ENCODE measurements at regions not wholly inside any gene's neighbourhood (a gene's known extent, or its start where the extent isn't known, plus 50 kb on each side); places are given as distances from the start of the nearest gene placed in this dataset.

DNA sequence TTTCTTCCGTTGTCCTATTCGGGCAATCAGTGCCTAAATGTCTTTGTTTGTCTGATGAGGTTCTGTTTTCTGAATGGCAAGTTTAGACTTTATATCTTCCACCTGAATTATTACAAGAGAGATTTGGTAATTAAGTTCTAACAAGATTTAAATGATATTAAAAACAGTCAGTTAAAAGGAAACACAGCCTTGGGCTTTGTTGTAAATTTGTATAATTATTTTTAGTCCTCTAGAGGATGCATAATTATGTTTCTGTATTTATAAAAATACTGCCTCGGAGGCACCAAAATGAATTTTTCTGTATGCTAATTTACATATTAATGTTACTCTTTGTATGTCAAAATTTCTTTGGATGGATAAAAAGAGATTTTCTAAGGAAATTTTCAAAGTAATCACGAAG, 136.7 kb downstream of the CDCA7 start:
- Histone ChIP-seq H3K9me3 (ENCODE audit: insufficient read depth in 2 of 2, low read depth in 1 of 2, low read length in 1 of 2) (no peaks in the 10 kb centered on the region), H3K9ac (replicated peaks in 1 of 4; ENCODE audit: extremely low read depth in 1 of 4, low read depth in 3 of 4, low read length in 3 of 4) (no peak overlapping the region), H3K36me3 (ENCODE audit: control insufficient read depth in 2 of 4, insufficient read depth in 4 of 4, low read length in 3 of 4) (no peaks in the 10 kb centered on the region), H3K27me3 (replicated peaks in 1 of 4; ENCODE audit: control insufficient read depth in 3 of 4, extremely low read depth in 1 of 4, insufficient read depth in 3 of 4, low read length in 3 of 4) (no peaks in the 10 kb centered on the region), H3K4me3 (ENCODE audit: extremely low read depth in 1 of 4, insufficient read depth in 2 of 4, low read depth in 3 of 4, low read length in 4 of 4) (no peak overlapping the region), H4K91ac (replicated peaks; ENCODE audit: insufficient read length, low read length) (no peak overlapping the region), H2BK20ac (ENCODE audit: low read length) (no peak overlapping the region), H3K14ac (ENCODE audit: insufficient read length) (no peak overlapping the region), H3K4ac (replicated peaks; ENCODE audit: insufficient read length, low read depth, low read length) (no peak overlapping the region), H3K4me1 (replicated peaks in 1 of 4; ENCODE audit: control insufficient read depth in 3 of 4, insufficient read depth in 4 of 4, low read length in 3 of 4) (no peaks in the 10 kb centered on the region), H2BK12ac (ENCODE audit: low read depth, low read length) (no peak overlapping the region), H3K23me2 (ENCODE audit: low read depth, low read length) (peaks cover 2% of the 10 kb centered on the region; the same call in 1 of the 2 replicates), H4K5ac (ENCODE audit: insufficient read length, low read depth, low read length) (no peak overlapping the region), H2AFZ (ENCODE audit: low read length) (no peak overlapping the region), H2AK5ac (ENCODE audit: low read depth, low read length) (no peak overlapping the region), H4K8ac (ENCODE audit: extremely low read depth, insufficient read depth, low read length) (no peak overlapping the region), H2BK5ac (ENCODE audit: low read depth, low read length) (no peak overlapping the region), H4K20me1 (replicated peaks in 1 of 2; ENCODE audit: control insufficient read depth in 1 of 2, insufficient read depth in 2 of 2, low read length in 2 of 2) (no peaks in the 10 kb centered on the region), H3K56ac (replicated peaks; ENCODE audit: insufficient read length, low read depth, low read length) (no peak overlapping the region), H3K79me1 (ENCODE audit: low read depth, low read length) (no peaks in the 10 kb centered on the region), H2BK15ac (ENCODE audit: low read length) (no peak overlapping the region), H3K27ac (ENCODE audit: low read depth, low read length) (no peak overlapping the region), H3K79me2 (ENCODE audit: control insufficient read depth in 1 of 2, insufficient read depth in 2 of 2, low read length in 2 of 2) (no peaks in the 10 kb centered on the region), H3K18ac (ENCODE audit: extremely low read depth, low read length) (no peak overlapping the region), H3K23ac (ENCODE audit: insufficient read length) (no peak overlapping the region), H2BK120ac (replicated peaks; ENCODE audit: low read depth, low read length) (no peak overlapping the region), H3K4me2 (ENCODE audit: insufficient read depth in 1 of 2, low read depth in 2 of 2, low read length in 2 of 2) (no peak overlapping the region)
- POLR2A ChIA-PET (ENCODE audit: partially characterized antibody), result no interaction called here
- 94% methylated on average over 4 of the region's 4 CpGs; no CpG with 5 or more reads in 1 of the 2 experiments for WGBS, 2 experiments (ENCODE audit: extremely low coverage in 1 of 2, insufficient coverage in 1 of 2, insufficient read length in 1 of 2, insufficient replicate concordance in 2 of 2, low coverage in 1 of 2, low lambda C conversion rate in 2 of 2, missing lambda C conversion rate in 1 of 2)
- DNase-seq (ENCODE audit: low read depth in 1 of 2, low spot score in 2 of 2) (no peak), FAIRE-seq (no peak)
- CTCF ChIA-PET (ENCODE audit: partially characterized antibody), result no interaction called here
- TF ChIP-seq CEBPB (IDR thresholded peaks at IDR 0.05; ENCODE audit: low read depth, low read length) (no peak), KDM4A (IDR thresholded peaks at IDR 0.05; ENCODE audit: low read depth, low read length, severe bottlenecking) (no peak), FOSL1 (IDR thresholded peaks at IDR 0.05; ENCODE audit: insufficient read depth, low read depth, low read length) (no peak), SIRT6 (IDR thresholded peaks at IDR 0.05; ENCODE audit: low read length) (no peak), EZH2 (IDR thresholded peaks at IDR 0.05; ENCODE audit: low read depth, low read length, severe bottlenecking) (no peak), SRF (IDR thresholded peaks at IDR 0.05; ENCODE audit: low read depth, low read length) (no peak), MAFK (IDR thresholded peaks at IDR 0.05; ENCODE audit: low read depth, low read length) (no peak), EGR1 (IDR thresholded peaks at IDR 0.05; ENCODE audit: borderline replicate concordance, low read depth, low read length) (no peak), ASH2L (IDR thresholded peaks at IDR 0.05; ENCODE audit: low read length) (no peak), HDAC6 (IDR thresholded peaks at IDR 0.05; ENCODE audit: low read depth, low read length) (no peak), EP300 (IDR thresholded peaks at IDR 0.05; ENCODE audit: borderline replicate concordance in 1 of 2, low read depth in 2 of 2, low read length in 2 of 2) (no peak), SP4 (IDR thresholded peaks at IDR 0.05; ENCODE audit: low read length) (no peak), HDAC2 (IDR thresholded peaks at IDR 0.05; ENCODE audit: borderline replicate concordance in 1 of 2, low read depth in 2 of 2, low read length in 2 of 2) (no peak), CHD1 (IDR thresholded peaks at IDR 0.05; ENCODE audit: low read depth, low read length) (no peak), CBX5 (IDR thresholded peaks at IDR 0.05; ENCODE audit: low read depth, low read length) (no peak), BCL11A (IDR thresholded peaks at IDR 0.05; ENCODE audit: low read depth in 2 of 2, low read length in 2 of 2) (no peak)
